SK-N-MC (cell line): ENCODE measurements at regions not wholly inside any gene's neighbourhood (a gene's known extent, or its start where the extent isn't known, plus 50 kb on each side); places are given as distances from the start of the nearest gene placed in this dataset.

ENCODE experiments used
- EZH2 ChIP-seq: fragments of 200-600 bp; sonication (generic); IDR thresholded peaks from one replicate; pipeline ENCODE4 v1.6.1; 2017; ENCODE audit warnings: antibody characterized with exemption
- POLR2AphosphoS5 ChIP-seq: IDR thresholded peaks from 2 replicates; pipeline ENCODE4 v1.6.1; 2012; ENCODE audit warnings: mild to moderate bottlenecking, low read depth, low read length, borderline replicate concordance

DNA sequence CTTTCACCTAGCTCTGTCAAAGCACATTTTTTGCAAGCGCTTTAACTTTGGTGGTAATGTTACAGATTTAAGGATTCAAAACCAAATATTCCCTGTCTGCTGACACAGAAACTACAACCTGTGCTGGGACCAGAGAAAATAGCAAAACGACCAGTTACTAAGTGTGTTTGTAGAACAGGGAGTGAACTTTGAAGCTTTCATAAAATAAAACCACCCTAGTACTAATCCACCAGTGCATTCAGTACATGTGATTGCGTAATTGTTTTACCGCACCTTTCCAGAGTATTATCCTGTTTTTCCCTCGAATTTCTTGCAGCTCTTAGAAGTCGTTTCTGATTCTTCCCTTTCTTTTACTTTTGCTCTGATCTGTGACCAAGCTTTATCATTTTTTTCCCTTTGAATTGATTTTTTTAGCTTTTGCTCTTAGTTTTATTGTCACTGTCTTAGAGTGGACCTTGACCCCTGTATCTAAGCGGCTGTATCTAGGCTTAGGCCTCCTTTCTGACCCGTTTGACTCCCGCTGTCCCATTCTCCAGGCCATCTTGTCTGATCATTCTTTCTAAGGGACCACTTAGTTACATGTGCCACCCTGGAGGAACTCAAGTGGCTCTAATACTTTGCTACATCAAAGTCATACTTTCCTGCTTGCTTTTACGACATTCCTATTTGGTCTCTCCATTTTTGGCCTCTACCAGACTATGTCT, 429.4 kb downstream of the PCNX1 start:
- TF ChIP-seq POLR2AphosphoS5 (no peak), EZH2 (no peak)
